ENCODE measurements at regions not wholly inside any gene's neighbourhood (a gene's known extent, or its start where the extent isn't known, plus 50 kb on each side); places are given as distances from the start of the nearest gene placed in this dataset.

DNA sequence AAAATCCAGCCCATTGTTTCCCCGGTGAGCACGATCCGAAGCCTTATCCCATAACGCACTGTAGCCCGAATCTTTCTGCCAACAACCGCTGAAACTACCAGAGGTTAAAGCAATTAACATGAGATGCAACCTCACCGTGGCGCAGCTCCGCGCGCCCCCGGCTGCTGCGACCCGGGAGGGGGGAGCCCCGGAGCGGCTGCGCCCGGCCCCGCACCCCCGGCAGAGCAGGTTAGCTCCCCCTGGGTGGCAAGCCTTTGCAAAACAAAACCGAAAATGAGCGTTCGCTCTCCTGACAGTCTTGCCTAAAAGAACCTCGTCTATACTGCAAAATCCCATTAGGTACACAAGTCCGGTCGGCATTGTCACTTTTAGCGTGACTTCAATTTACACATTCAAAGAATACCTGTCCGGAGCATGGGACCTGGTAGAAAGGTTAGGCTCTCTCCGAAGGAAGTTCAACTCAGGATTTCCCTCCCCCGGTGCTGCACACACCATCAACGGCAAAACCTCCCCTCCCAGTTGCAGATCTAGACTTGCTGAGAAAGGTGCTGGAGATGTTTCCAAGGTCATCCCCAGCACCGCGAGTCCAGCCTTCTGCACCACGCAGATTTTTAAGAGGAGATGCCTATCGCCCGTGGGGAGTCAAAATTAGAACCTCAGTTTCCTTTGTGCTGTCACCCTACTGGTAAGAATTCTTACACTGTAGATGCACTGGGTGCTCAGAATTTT, 107.5 kb downstream of the ZNF281 start:
- ATAC-seq (peak; percentile 83), DNase-seq (peak; percentile 77)
- intact Hi-C loops (cut with DNase I), result no loop called here
- H3K9me3 ChIP-seq, result no peaks in the 10 kb centered on the region
- H3K4me3 ChIP-seq, result peak overlapping the region; percentile 75
- H3K27ac ChIP-seq, result peak overlapping the region; percentile 66
- peaks cover 12% of the 10 kb centered on the region for H3K4me1 ChIP-seq
- TF ChIP-seq, protein P1, sequence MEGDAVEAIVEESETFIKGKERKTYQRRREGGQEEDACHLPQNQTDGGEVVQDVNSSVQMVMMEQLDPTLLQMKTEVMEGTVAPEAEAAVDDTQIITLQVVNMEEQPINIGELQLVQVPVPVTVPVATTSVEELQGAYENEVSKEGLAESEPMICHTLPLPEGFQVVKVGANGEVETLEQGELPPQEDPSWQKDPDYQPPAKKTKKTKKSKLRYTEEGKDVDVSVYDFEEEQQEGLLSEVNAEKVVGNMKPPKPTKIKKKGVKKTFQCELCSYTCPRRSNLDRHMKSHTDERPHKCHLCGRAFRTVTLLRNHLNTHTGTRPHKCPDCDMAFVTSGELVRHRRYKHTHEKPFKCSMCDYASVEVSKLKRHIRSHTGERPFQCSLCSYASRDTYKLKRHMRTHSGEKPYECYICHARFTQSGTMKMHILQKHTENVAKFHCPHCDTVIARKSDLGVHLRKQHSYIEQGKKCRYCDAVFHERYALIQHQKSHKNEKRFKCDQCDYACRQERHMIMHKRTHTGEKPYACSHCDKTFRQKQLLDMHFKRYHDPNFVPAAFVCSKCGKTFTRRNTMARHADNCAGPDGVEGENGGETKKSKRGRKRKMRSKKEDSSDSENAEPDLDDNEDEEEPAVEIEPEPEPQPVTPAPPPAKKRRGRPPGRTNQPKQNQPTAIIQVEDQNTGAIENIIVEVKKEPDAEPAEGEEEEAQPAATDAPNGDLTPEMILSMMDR (IDR thresholded peaks at IDR 0.05), result peak; percentile 9
- H3K27me3 ChIP-seq, result no peaks in the 10 kb centered on the region
- no peaks in the 10 kb centered on the region for H3K36me3 ChIP-seq

DNA sequence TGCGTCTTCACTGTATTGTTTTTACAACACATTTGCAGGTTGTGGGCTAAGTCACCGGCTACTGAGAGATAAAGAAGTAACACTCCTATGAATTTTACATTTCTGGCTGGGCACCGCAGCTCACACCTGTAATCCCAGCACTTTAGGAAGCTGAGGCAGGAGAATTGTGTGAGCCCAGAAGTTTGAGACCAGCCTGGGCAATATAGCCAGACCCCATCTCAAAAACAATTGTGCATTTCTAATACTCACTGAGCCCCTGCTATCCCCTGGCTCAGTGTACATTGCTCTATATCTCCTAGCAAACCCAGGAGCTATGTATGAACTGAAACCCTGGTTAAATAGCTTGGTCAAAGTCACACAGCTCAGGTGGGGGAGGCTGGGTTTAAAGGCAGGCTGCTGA, 108.7 kb downstream of the ZNF281 start:
- TF ChIP-seq, protein P1 (IDR thresholded peaks at IDR 0.05), result no peak
- intact Hi-C loops (cut with DNase I), result no loop called here
- Histone ChIP-seq H3K36me3 (no peaks in the 10 kb centered on the region), H3K9me3 (no peaks in the 10 kb centered on the region), H3K4me3 (no peak overlapping the region), H3K4me1 (peaks cover 7% of the 10 kb centered on the region), H3K27me3 (no peaks in the 10 kb centered on the region), H3K27ac (no peak overlapping the region)
- ATAC-seq (no peak), DNase-seq (no peak)

DNA sequence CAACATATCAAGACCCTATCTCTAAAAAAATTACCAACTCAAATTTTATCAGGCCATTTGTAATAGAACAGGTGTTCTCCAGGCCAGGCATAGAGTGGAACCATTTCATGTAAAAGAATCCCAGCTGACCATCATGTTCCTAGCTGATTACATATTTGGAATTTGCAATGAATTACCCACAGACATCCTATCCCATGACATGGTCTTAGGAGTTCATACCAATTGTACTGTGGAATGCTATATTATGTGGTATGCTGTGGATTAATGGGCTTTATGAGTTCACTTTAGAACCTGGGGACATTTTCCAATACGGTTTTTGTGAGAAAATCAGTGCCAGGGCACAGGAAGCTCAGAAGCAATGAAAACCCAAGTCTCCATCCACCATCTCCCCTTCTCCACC, 110.3 kb downstream of the ZNF281 start:
- intact Hi-C loops (cut with DNase I), result no loop called here
- TF ChIP-seq, protein P1 (IDR thresholded peaks at IDR 0.05), result no peak
- no peak for ATAC-seq

DNA sequence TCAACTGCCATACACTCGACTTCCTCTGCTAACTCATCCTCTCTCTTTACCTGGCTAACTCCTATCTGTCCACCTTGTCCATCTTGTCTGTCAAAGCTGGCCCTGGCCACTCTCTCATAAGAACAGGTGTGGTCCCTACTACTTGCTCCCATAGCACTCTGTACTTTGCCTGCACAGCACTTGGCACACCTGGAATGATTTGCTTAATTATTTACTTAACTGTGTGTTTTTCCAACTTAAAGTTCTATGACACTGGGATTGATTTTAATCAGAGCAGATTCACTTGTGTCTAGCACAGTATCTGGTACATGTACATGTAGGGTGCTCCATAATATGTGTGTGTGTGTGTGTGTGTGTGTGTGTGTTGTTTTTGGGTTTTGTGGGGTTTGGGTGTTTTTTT, 111.6 kb downstream of the ZNF281 start:
- Histone ChIP-seq H3K4me1 (peaks cover 7% of the 10 kb centered on the region), H3K36me3 (no peaks in the 10 kb centered on the region), H3K4me3 (no peak overlapping the region), H3K9me3 (no peaks in the 10 kb centered on the region), H3K27ac (no peak overlapping the region), H3K27me3 (no peaks in the 10 kb centered on the region)
- DNase-seq, result no peak
- intact Hi-C loops (cut with DNase I), result no loop called here
- ATAC-seq, result no peak
- TF ChIP-seq, protein P1 (IDR thresholded peaks at IDR 0.05), result no peak

More for the DNA sequence above, 110.3 kb downstream of the ZNF281 start:
- Histone ChIP-seq H3K27me3 (no peaks in the 10 kb centered on the region), H3K36me3 (no peaks in the 10 kb centered on the region), H3K9me3 (no peaks in the 10 kb centered on the region), H3K27ac (no peak overlapping the region), H3K4me1 (peaks cover 7% of the 10 kb centered on the region), H3K4me3 (no peak overlapping the region)
- no peak for DNase-seq

DNA sequence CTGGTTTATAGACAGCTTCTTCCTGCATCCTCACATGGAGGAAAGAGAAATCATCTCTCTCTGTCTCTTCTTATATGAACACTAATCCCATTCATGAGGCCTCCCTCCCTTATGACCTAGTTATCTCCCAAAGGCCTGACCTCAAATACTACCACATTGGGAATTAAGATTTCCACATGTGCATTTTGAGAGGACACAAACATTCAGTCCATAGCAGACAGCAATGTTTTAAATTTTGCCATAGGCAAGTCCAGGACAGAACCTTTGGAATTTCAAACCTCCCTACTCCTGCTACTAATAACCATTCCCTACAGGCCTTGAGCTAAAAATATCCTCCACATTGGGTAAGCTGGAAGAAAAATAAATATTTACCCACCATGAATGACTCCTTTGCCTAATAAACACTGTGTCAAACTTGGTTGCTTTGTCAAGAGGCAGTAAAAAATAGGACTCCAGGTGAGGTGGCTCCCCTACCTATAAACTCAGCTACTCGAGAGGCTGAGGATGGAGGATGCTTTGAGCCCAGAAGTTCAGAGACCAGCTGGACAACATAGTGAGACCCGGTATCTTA, 113.7 kb downstream of the ZNF281 start:
- intact Hi-C loops (cut with DNase I), result no loop called here
- TF ChIP-seq, protein P1 (IDR thresholded peaks at IDR 0.05), result no peak
- no peak overlapping the region for H3K27ac ChIP-seq
- H3K4me3 ChIP-seq, result no peak overlapping the region
- H3K36me3 ChIP-seq, result no peaks in the 10 kb centered on the region
- H3K9me3 ChIP-seq, result no peaks in the 10 kb centered on the region
- DNase-seq (no peak), ATAC-seq (peak; percentile 81)
- no peaks in the 10 kb centered on the region for H3K27me3 ChIP-seq
- no peaks in the 10 kb centered on the region for H3K4me1 ChIP-seq

All from upper lobe of right lung (tissue), 1 donor.